HCT116 (cell line): ENCODE measurements at regions not wholly inside any gene's neighbourhood (a gene's known extent, or its start where the extent isn't known, plus 50 kb on each side); places are given as distances from the start of the nearest gene placed in this dataset.

ENCODE experiments used
- ATAC-seq: fragments of 200-7000 bp; cut with Tn5 transposase; 2 replicates; pipeline ENCODE4 v1.9.1; 2020; ENCODE audit warnings: mild to moderate bottlenecking, moderate library complexity
- BruUV-seq: library from RNA; stranded (reverse); fragments of 400-500 nt; replicated peaks from 2 replicates; lab custom pipeline; 2021; lab: Mats Ljungman, UMichigan
- CTCF ChIA-PET: fragments of 300-600 bp; sonication (Branson Sonifier 250); formaldehyde crosslinking; loops from one replicate; lab custom pipeline; 2021; ENCODE audit warnings: antibody characterized with exemption; lab: Charles Lee
- POLR2A ChIA-PET: fragments of 300-600, 350-600 bp; sonication (Branson Sonifier 250); formaldehyde crosslinking; loops from one replicate; lab custom pipeline; 2021; ENCODE audit warnings: antibody characterized with exemption; lab: Charles Lee
- RAD21 ChIA-PET, 2 experiments: fragments of 300-600 bp; sonication (Branson Sonifier 250); formaldehyde crosslinking; loops; one replicate each; lab custom pipeline; 2023; ENCODE audit warnings: low total read pairs in 2 of 2; ENCODE audit not compliant: uncharacterized antibody in 2 of 2, unreplicated experiment in 2 of 2, low non-redundant PET in 1 of 2; lab: Charles Lee
- DNase-seq: peaks from one replicate; pipeline ENCODE4 v3.0.0-alpha.2; 2010; ENCODE audit warnings: low read depth, low spot score
- H2AFZ ChIP-seq: fragments of 200-600 bp; shearing (Covaris generic), sonication (generic); 2 replicates; pipeline ENCODE4 v1.6.1; 2017; ENCODE audit warnings: low read depth, mixed run types, mixed read lengths, antibody characterized with exemption, low read length; ENCODE audit not compliant: poor library complexity, severe bottlenecking
- H3K27ac ChIP-seq: 2 replicates; pipeline ENCODE4 v1.5.1; 2012; ENCODE audit warnings: low read depth, low read length
- H3K27me3 ChIP-seq: fragments of 200-600 bp; sonication (generic); 2 replicates; pipeline ENCODE4 v1.6.1; 2016; ENCODE audit warnings: mixed run types, low read length, mixed read lengths; ENCODE audit not compliant: insufficient read depth
- H3K36me3 ChIP-seq, 2 experiments: fragments of 200-500 bp in 1 of 2; fragments of 200-600 bp in 1 of 2; sonication (Bioruptor generic) in 1 of 2; sonication (generic) in 1 of 2; 2 replicates each; pipeline versions ENCODE4 v1.5.1 to v1.6.1; 2014 to 2016; ENCODE audit warnings: low read length in 2 of 2, inconsistent platforms in 1 of 2, mixed read lengths in 1 of 2, mixed run types in 1 of 2; ENCODE audit not compliant: insufficient read depth in 2 of 2, control insufficient read depth in 1 of 2
- H3K4me1 ChIP-seq, 2 experiments: fragments of 200-600 bp in 1 of 2; sonication (generic) in 1 of 2; 2 replicates each; pipeline versions ENCODE4 v1.5.1 to v1.6.1; 2012 to 2017; ENCODE audit warnings: low read length in 2 of 2, inconsistent platforms in 1 of 2, mild to moderate bottlenecking in 1 of 2, mixed read lengths in 1 of 2, mixed run types in 1 of 2, moderate library complexity in 1 of 2; ENCODE audit not compliant: insufficient read depth in 2 of 2, control insufficient read depth in 1 of 2
- H3K4me2 ChIP-seq: fragments of 200-600 bp; sonication (generic); 2 replicates; pipeline ENCODE4 v1.6.1; 2017; ENCODE audit warnings: mixed run types, low read length, mixed read lengths
- H3K4me3 ChIP-seq, 2 experiments: fragments of 200-600 bp in 1 of 2; sonication (generic) in 1 of 2; replicated peaks in 1 of 2; 2 replicates each; pipeline ENCODE4 v1.5.1; 2011 to 2016; ENCODE audit warnings: low read length in 2 of 2, control low read depth in 1 of 2, low read depth in 1 of 2, mild to moderate bottlenecking in 1 of 2, mixed read lengths in 1 of 2, mixed run types in 1 of 2
- H3K79me2 ChIP-seq: fragments of 200-600 bp; sonication (generic); 2 replicates; pipeline ENCODE4 v1.6.1; 2017; ENCODE audit warnings: mild to moderate bottlenecking, mixed run types, low read length, moderate library complexity, mixed read lengths; ENCODE audit not compliant: insufficient read depth
- H3K9ac ChIP-seq: fragments of 200-600 bp; sonication (generic); 2 replicates; pipeline ENCODE4 v1.6.1; 2016; ENCODE audit warnings: low read length, mixed read lengths
- H3K9me2 ChIP-seq: fragments of 200-600 bp; sonication (generic), shearing (Covaris generic); 2 replicates; pipeline ENCODE4 v1.6.1; 2017; ENCODE audit warnings: mixed run types, mild to moderate bottlenecking, moderate library complexity; ENCODE audit not compliant: insufficient read depth
- H3K9me3 ChIP-seq, 2 experiments: fragments of 200-500 bp in 1 of 2; fragments of 200-600 bp in 1 of 2; sonication (Bioruptor generic) in 1 of 2; sonication (generic) in 1 of 2; 2 replicates each; pipeline ENCODE4 v1.6.1; 2014 to 2017; ENCODE audit warnings: low read length in 2 of 2, mixed read lengths in 2 of 2, inconsistent platforms in 1 of 2, low read depth in 1 of 2, mild to moderate bottlenecking in 1 of 2, mixed run types in 1 of 2, moderate library complexity in 1 of 2; ENCODE audit not compliant: control insufficient read depth in 1 of 2, insufficient read depth in 1 of 2
- H4K20me1 ChIP-seq: fragments of 200-600 bp; sonication (generic), shearing (Covaris generic); 2 replicates; pipeline ENCODE4 v1.6.1; 2017; ENCODE audit warnings: mixed run types, mild to moderate bottlenecking, moderate library complexity; ENCODE audit not compliant: insufficient read depth
- CBX3 ChIP-seq: IDR thresholded peaks from 2 replicates; pipeline ENCODE4 v1.6.1; 2012; ENCODE audit warnings: low read depth
- CEBPB ChIP-seq: IDR thresholded peaks from 2 replicates; pipeline ENCODE4 v1.6.1; 2012; ENCODE audit warnings: low read depth
- EZH2 ChIP-seq: fragments of 200-600 bp; sonication (generic); IDR thresholded peaks from 2 replicates; pipeline ENCODE4 v1.6.1; 2017; ENCODE audit warnings: antibody characterized with exemption, mixed run types
- FOSL1 ChIP-seq: IDR thresholded peaks from 2 replicates; pipeline ENCODE4 v1.6.1; 2012; ENCODE audit warnings: low read depth
- POLR2A ChIP-seq: IDR thresholded peaks from 2 replicates; pipeline ENCODE4 v1.7.0; 2011; ENCODE audit warnings: borderline replicate concordance; ENCODE audit not compliant: insufficient read depth, insufficient read length; ENCODE audit errors: extremely low read depth
- POLR2AphosphoS5 ChIP-seq: IDR thresholded peaks from 2 replicates; pipeline ENCODE4 v1.6.1; 2011; ENCODE audit warnings: mild to moderate bottlenecking, low read depth, low read length, moderate library complexity
- RAD21 ChIP-seq: IDR thresholded peaks from 2 replicates; pipeline ENCODE4 v1.6.1; 2012; ENCODE audit warnings: low read depth, mild to moderate bottlenecking
- SIN3A ChIP-seq: IDR thresholded peaks from 2 replicates; pipeline ENCODE4 v1.6.1; 2012; ENCODE audit warnings: low read depth
- TCF7L2 ChIP-seq: IDR thresholded peaks from 2 replicates; pipeline ENCODE4 v1.7.0; 2011; ENCODE audit warnings: borderline replicate concordance, inconsistent platforms; ENCODE audit not compliant: insufficient read depth, insufficient read length; ENCODE audit errors: extremely low read depth
- YY1 ChIP-seq: IDR thresholded peaks from 2 replicates; pipeline ENCODE4 v1.6.1; 2011; ENCODE audit warnings: low read length, low read depth, moderate library complexity, mild to moderate bottlenecking; ENCODE audit not compliant: insufficient replicate concordance; ENCODE audit errors: extremely low read depth
- ZNF274 ChIP-seq: fragments of 200-500 bp; sonication (Bioruptor generic); IDR thresholded peaks from 2 replicates; pipeline ENCODE4 v1.6.1; 2014; ENCODE audit warnings: mild to moderate bottlenecking, low read depth, low read length, inconsistent platforms
- intact Hi-C: fragments of 100-400 bp; cut with micrococcal nuclease; formaldehyde crosslinking; loops from 2 replicates; pipeline ENCODE4 v1.10.0; 2022
- TF ChIP-seq, protein P1 (sequence below): IDR thresholded peaks from 2 replicates; pipeline ENCODE4 v1.6.1; 2011; ENCODE audit warnings: mild to moderate bottlenecking, low read length, moderate library complexity; ENCODE audit not compliant: insufficient replicate concordance; ENCODE audit errors: extremely low read depth
- TF ChIP-seq, protein P2 (sequence below), 3 experiments: fragments of 200-600 bp in 1 of 3; sonication (generic) in 1 of 3; IDR thresholded peaks in 2 of 3; conservative IDR thresholded peaks in 1 of 3; 2 replicates each; pipeline ENCODE4 v1.5.1; 2012 to 2017; ENCODE audit warnings: low read depth in 2 of 3, low read length in 2 of 3, antibody characterized with exemption in 1 of 3, borderline replicate concordance in 1 of 3, control low read depth in 1 of 3, mild to moderate bottlenecking in 1 of 3, mixed read lengths in 1 of 3, mixed run types in 1 of 3, moderate library complexity in 1 of 3; ENCODE audit not compliant: insufficient read depth in 1 of 3
- TF ChIP-seq, protein P3 (sequence below): IDR thresholded peaks from 2 replicates; pipeline ENCODE4 v1.6.1; 2012

DNA sequence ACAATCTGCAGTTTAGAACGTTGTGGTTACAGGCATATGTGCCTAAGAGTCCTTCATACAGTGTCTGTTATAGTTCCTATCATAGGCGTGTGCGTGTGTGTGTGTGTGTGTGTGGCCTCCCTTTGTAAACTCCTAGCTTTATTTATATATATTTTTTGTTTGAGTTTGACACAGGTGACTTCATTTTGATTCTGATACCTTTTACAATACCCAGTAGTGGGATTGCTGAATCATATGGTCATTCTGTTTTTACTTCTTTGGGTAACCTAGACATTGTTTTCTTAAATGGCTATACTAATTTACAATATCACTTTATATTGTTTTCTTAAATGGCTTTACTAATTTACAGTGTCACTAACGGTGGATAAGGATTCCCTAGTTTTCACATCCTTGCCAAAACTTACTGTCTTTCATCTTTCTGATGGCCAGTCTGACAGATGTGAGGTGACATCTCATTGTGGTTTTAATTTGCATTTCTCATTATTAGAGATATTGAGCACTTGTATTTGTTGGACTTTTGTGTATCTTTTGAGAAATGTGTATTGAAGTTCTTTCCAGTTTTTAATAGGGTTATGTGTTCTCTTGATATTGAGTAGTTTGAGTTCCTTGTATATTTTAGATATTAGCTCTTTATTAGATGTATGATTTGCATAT is 211.1 kb upstream of the NUDT6 start:
- POLR2A ChIA-PET, result no interaction called here
- BruUV-seq, result no TSS peak

DNA sequence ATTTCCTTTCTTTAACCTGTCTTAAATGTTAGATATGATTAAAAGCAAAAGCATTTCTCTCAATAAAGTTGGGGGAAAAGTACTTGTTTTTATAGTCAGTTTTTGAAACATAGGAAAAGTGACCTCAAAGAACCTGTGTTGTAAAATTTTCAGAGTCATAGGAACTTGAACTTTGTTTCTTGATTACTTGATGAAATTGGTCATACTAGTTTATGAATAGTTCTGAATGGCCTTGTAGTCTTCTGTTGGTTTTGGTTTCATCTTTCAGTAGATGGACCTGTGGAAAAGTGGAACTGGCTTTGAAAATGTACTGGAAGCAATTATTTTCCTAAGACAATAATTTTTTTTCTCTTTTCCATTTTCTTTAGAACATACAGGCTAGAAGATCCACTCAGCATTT is 222.2 kb upstream of the NUDT6 start:
- no peaks in the 10 kb centered on the region for H3K27me3 ChIP-seq
- no peak for ATAC-seq
- H3K27ac ChIP-seq, result no peak overlapping the region
- no peak overlapping the region for H2AFZ ChIP-seq
- CTCF ChIA-PET, result no interaction called here
- RAD21 ChIA-PET, result no interaction called here
- H3K4me1 ChIP-seq, result no peaks in the 10 kb centered on the region
- H3K9ac ChIP-seq, result no peak overlapping the region
- no TSS peak for BruUV-seq
- H3K9me2 ChIP-seq, result no peaks in the 10 kb centered on the region
- H3K4me2 ChIP-seq, result no peak overlapping the region
- no peak overlapping the region for H3K4me3 ChIP-seq
- H3K9me3 ChIP-seq, result no peaks in the 10 kb centered on the region
- DNase-seq, result no peak
- POLR2A ChIA-PET, result no interaction called here
- H4K20me1 ChIP-seq, result no peaks in the 10 kb centered on the region
- no peaks in the 10 kb centered on the region for H3K36me3 ChIP-seq
- no peaks in the 10 kb centered on the region for H3K79me2 ChIP-seq
- intact Hi-C loops, result no loop called here
- TF ChIP-seq YY1 (no peak), POLR2AphosphoS5 (no peak), SIN3A (no peak), FOSL1 (no peak), RAD21 (no peak), TCF7L2 (no peak), EZH2 (no peak), ZNF274 (no peak), CEBPB (no peak)
- TF ChIP-seq, protein P1, sequence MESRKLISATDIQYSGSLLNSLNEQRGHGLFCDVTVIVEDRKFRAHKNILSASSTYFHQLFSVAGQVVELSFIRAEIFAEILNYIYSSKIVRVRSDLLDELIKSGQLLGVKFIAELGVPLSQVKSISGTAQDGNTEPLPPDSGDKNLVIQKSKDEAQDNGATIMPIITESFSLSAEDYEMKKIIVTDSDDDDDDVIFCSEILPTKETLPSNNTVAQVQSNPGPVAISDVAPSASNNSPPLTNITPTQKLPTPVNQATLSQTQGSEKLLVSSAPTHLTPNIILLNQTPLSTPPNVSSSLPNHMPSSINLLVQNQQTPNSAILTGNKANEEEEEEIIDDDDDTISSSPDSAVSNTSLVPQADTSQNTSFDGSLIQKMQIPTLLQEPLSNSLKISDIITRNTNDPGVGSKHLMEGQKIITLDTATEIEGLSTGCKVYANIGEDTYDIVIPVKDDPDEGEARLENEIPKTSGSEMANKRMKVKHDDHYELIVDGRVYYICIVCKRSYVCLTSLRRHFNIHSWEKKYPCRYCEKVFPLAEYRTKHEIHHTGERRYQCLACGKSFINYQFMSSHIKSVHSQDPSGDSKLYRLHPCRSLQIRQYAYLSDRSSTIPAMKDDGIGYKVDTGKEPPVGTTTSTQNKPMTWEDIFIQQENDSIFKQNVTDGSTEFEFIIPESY, result no peak
- TF ChIP-seq, protein P2, sequence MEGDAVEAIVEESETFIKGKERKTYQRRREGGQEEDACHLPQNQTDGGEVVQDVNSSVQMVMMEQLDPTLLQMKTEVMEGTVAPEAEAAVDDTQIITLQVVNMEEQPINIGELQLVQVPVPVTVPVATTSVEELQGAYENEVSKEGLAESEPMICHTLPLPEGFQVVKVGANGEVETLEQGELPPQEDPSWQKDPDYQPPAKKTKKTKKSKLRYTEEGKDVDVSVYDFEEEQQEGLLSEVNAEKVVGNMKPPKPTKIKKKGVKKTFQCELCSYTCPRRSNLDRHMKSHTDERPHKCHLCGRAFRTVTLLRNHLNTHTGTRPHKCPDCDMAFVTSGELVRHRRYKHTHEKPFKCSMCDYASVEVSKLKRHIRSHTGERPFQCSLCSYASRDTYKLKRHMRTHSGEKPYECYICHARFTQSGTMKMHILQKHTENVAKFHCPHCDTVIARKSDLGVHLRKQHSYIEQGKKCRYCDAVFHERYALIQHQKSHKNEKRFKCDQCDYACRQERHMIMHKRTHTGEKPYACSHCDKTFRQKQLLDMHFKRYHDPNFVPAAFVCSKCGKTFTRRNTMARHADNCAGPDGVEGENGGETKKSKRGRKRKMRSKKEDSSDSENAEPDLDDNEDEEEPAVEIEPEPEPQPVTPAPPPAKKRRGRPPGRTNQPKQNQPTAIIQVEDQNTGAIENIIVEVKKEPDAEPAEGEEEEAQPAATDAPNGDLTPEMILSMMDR (IDR thresholded peaks at IDR 0.05 in 2 of 3, conservative IDR thresholded peaks at IDR 0.05 in 1 of 3; ENCODE audit: borderline replicate concordance in 1 of 3, insufficient read depth in 1 of 3, low read depth in 2 of 3, low read length in 2 of 3), result no peak
- TF ChIP-seq, protein P3, sequence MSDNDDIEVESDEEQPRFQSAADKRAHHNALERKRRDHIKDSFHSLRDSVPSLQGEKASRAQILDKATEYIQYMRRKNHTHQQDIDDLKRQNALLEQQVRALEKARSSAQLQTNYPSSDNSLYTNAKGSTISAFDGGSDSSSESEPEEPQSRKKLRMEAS, result no peak

More for the DNA sequence above, 211.1 kb upstream of the NUDT6 start:
- CTCF ChIA-PET, result no interaction called here
- H3K9me3 ChIP-seq, result no peaks in the 10 kb centered on the region
- no peak for DNase-seq
- no peak overlapping the region for H2AFZ ChIP-seq
- no peaks in the 10 kb centered on the region for H4K20me1 ChIP-seq
- H3K4me2 ChIP-seq, result no peak overlapping the region
- intact Hi-C loops, result no loop called here
- no peaks in the 10 kb centered on the region for H3K4me1 ChIP-seq
- no peaks in the 10 kb centered on the region for H3K36me3 ChIP-seq
- H3K4me3 ChIP-seq, result no peak overlapping the region
- H3K79me2 ChIP-seq, result no peaks in the 10 kb centered on the region
- RAD21 ChIA-PET, result no interaction called here
- no peaks in the 10 kb centered on the region for H3K27me3 ChIP-seq
- H3K9ac ChIP-seq, result no peak overlapping the region
- H3K9me2 ChIP-seq, result no peaks in the 10 kb centered on the region
- TF ChIP-seq POLR2A (no peak), CBX3 (no peak), RAD21 (no peak), TCF7L2 (no peak), FOSL1 (no peak)
- H3K27ac ChIP-seq, result no peak overlapping the region
- ATAC-seq, result no peak
